Osteocyte (in vitro differentiated cells): ENCODE measurements at regions not wholly inside any gene's neighbourhood (a gene's known extent, or its start where the extent isn't known, plus 50 kb on each side); places are given as distances from the start of the nearest gene placed in this dataset.

Source experiments
- DNase-seq: peaks from one replicate; pipeline ENCODE4 v3.0.0; 2021; ENCODE audit warnings: mixed read lengths; ENCODE audit not compliant: unreplicated experiment; ENCODE audit errors: extremely low spot score
- H3K27ac Mint-ChIP-seq: one replicate; pipeline ENCODE4 v1.8.0; 2021; ENCODE audit warnings: mild to moderate bottlenecking, mixed read lengths; ENCODE audit not compliant: unreplicated experiment
- H3K27me3 Mint-ChIP-seq: one replicate; pipeline ENCODE4 v1.8.0; 2021; ENCODE audit warnings: mixed read lengths; ENCODE audit not compliant: unreplicated experiment
- H3K36me3 Mint-ChIP-seq: one replicate; pipeline ENCODE4 v1.8.0; 2021; ENCODE audit warnings: mixed read lengths; ENCODE audit not compliant: unreplicated experiment
- H3K4me1 Mint-ChIP-seq: one replicate; pipeline ENCODE4 v1.8.0; 2021; ENCODE audit warnings: mixed read lengths; ENCODE audit not compliant: unreplicated experiment
- H3K4me3 Mint-ChIP-seq: one replicate; pipeline ENCODE4 v1.8.0; 2021; ENCODE audit warnings: mild to moderate bottlenecking, moderate library complexity, mixed read lengths; ENCODE audit not compliant: unreplicated experiment
- H3K9me3 Mint-ChIP-seq: one replicate; pipeline ENCODE4 v1.8.0; 2021; ENCODE audit warnings: mixed read lengths; ENCODE audit not compliant: unreplicated experiment
- CTCF ChIP-seq: fragments of 200-600 bp; sonication (generic); IDR thresholded peaks from 2 replicates; pipeline ENCODE4 v1.5.0; 2021; ENCODE audit warnings: antibody characterized with exemption, mild to moderate bottlenecking, moderate library complexity

DNA sequence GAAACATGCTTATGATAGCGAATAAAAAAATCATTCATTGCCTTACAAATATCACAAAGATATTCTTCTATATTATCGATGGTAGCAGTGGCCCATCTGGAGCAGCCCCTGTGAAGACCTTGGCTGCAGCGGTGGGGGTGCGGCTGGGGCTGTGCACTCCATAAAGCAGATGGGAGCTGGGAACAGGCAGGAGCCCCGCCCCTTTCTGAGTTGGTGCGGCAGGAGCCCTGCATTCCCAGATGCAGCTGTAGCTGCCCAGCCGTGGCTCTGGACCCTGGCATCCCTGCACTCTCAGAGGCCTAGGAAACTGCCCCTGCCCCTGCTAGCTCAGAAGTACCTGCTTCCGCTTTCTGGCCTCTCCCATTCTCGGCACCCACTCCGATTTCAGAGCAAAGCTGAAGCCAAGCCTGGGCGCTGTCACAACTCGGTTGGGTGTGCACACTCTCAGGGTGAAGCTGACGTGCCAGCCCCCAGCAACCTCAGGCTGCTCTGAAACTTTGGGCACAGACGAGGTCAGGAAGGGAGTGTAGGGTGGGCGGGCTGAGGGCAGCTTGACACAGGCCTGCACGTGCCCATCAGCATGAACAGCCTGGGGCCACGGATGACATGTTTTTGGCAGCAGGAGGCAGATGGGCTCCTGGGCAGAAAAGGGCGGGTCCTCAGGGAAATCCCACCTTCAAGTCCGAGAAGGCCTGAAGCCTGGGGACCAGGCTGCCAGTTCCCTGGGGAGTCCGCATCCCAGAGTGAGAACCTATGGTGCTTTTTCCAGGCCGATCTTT lies 1440.8 kb upstream of the ACO1 start:
- H3K4me3 Mint-ChIP-seq = no peak overlapping the region
- DNase-seq = no peak
- no peak for TF ChIP-seq CTCF
- H3K27me3 Mint-ChIP-seq = no peaks in the 10 kb centered on the region
- H3K9me3 Mint-ChIP-seq = peaks cover 9% of the 10 kb centered on the region
- no peak overlapping the region for H3K27ac Mint-ChIP-seq
- no peaks in the 10 kb centered on the region for H3K4me1 Mint-ChIP-seq
- no peaks in the 10 kb centered on the region for H3K36me3 Mint-ChIP-seq

DNA sequence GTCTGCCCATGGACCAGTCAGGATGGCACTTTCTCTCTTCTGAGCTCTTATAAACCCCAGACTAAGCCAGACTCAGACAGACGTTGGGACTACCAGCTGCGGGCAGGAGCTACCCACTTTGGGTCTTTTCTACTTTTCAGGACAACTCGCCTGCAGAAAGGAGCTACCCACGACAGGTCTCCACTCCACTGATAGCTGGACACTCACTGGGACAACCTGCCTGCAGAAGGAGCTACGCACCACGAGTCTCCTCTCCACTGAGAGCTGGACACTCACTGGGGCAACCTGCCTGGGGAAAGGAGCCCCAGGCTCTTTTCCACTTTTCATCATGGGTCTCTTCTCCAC lies 1440.2 kb upstream of the ACO1 start:
- H3K27ac Mint-ChIP-seq = no peak overlapping the region
- peaks cover 9% of the 10 kb centered on the region for H3K9me3 Mint-ChIP-seq
- TF ChIP-seq CTCF = no peak
- no peak overlapping the region for H3K4me3 Mint-ChIP-seq
- DNase-seq = no peak
- no peaks in the 10 kb centered on the region for H3K36me3 Mint-ChIP-seq
- H3K27me3 Mint-ChIP-seq = no peaks in the 10 kb centered on the region
- H3K4me1 Mint-ChIP-seq = no peaks in the 10 kb centered on the region

- Mint-ChIP-seq H3K27me3 (no peaks in the 10 kb centered on the region), H3K9me3 (peaks cover 9% of the 10 kb centered on the region), H3K4me3 (no peak overlapping the region), H3K27ac (no peak overlapping the region), H3K4me1 (no peaks in the 10 kb centered on the region), H3K36me3 (no peaks in the 10 kb centered on the region)
- no peak for DNase-seq
- no peak for TF ChIP-seq CTCF
These were observed 1439.6 kb upstream of the ACO1 start for GRCh38 chr9:30944741-30945280.

DNA sequence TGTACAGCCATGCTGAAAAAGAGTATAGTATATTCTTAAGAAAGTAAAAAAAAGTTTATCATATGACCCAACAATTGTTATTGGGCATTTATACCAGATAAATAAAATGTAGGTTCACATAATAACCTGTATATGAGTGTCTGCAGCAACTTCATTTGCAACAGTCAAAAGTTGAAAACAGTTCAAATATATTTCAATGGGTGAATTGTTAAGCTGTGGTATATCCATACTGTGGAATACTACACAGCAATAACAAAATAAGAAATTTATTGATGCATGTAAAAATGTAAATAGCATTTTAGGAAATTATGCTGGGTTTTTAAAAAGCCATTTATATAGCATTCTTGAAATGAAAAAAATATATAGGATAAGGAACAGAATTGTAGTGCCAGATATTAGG lies 1420.1 kb upstream of the ACO1 start:
- Mint-ChIP-seq H3K27ac (no peak overlapping the region), H3K4me1 (no peaks in the 10 kb centered on the region), H3K4me3 (no peak overlapping the region), H3K27me3 (no peaks in the 10 kb centered on the region), H3K9me3 (peaks cover 18% of the 10 kb centered on the region), H3K36me3 (no peaks in the 10 kb centered on the region)
- no peak for DNase-seq
- TF ChIP-seq CTCF = no peak

DNA sequence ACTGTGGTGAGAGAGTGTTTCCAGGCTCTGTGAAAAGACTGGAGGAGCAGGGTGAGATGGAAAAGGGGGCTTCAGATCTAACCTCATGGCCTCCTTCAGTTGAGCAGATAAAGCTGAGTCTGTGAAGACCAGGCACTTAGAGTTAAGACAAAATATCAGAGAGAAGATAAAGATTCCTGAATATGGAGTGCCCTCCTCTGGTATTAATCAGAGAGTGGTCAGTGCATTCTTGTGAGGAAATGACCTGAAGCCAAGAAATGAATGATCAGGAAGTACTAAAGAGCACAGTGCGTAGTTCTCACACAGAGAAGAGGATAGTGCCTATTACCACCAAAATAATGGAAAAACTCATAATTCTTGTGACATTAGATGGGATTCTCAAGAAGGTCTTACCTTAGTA lies 1417.0 kb upstream of the ACO1 start:
- DNase-seq = no peak
- Mint-ChIP-seq H3K9me3 (peaks cover 10% of the 10 kb centered on the region), H3K4me3 (no peak overlapping the region), H3K4me1 (no peaks in the 10 kb centered on the region), H3K27me3 (no peaks in the 10 kb centered on the region), H3K36me3 (no peaks in the 10 kb centered on the region), H3K27ac (no peak overlapping the region)
- TF ChIP-seq CTCF = no peak
